IMR-90 (cell line): ENCODE measurements at regions not wholly inside any gene's neighbourhood (a gene's known extent, or its start where the extent isn't known, plus 50 kb on each side); places are given as distances from the start of the nearest gene placed in this dataset.

Experiments used
- CEBPB ChIP-seq: IDR thresholded peaks from 2 replicates; pipeline ENCODE4 v1.6.1; 2012; ENCODE audit warnings: low read depth, low read length, improper control_type of control experiment
- CTCF ChIP-seq: conservative IDR thresholded peaks from 2 replicates; pipeline ENCODE4 v1.5.1; 2012; ENCODE audit warnings: mild to moderate bottlenecking, low read depth, low read length, improper control_type of control experiment
- FOS ChIP-seq: fragments of 150-350 bp; IDR thresholded peaks from 2 replicates; pipeline ENCODE4 v1.6.1; 2016; ENCODE audit warnings: low read depth, low read length
- MAFK ChIP-seq: IDR thresholded peaks from 2 replicates; pipeline ENCODE4 v1.6.1; 2012; ENCODE audit warnings: low read depth, low read length, improper control_type of control experiment
- MXI1 ChIP-seq: IDR thresholded peaks from 2 replicates; pipeline ENCODE4 v1.6.1; 2012; ENCODE audit warnings: low read depth, mild to moderate bottlenecking, low read length, moderate library complexity, borderline replicate concordance
- NFE2L2 ChIP-seq: fragments of 150-350 bp; IDR thresholded peaks from 2 replicates; pipeline ENCODE4 v1.6.1; 2016; ENCODE audit warnings: low read depth, mild to moderate bottlenecking, low read length
- POLR2A ChIP-seq: IDR thresholded peaks from 2 replicates; pipeline ENCODE4 v1.6.1; 2012; ENCODE audit warnings: mild to moderate bottlenecking, low read depth, low read length
- RAD21 ChIP-seq: IDR thresholded peaks from 2 replicates; pipeline ENCODE4 v1.6.1; 2012; ENCODE audit warnings: low read length, improper control_type of control experiment
- RCOR1 ChIP-seq: IDR thresholded peaks from 2 replicates; pipeline ENCODE4 v1.6.1; 2012; ENCODE audit warnings: mild to moderate bottlenecking, low read length, improper control_type of control experiment; ENCODE audit not compliant: insufficient replicate concordance
- RFX5 ChIP-seq: IDR thresholded peaks from 2 replicates; pipeline ENCODE4 v1.8.0; 2012; ENCODE audit warnings: low read depth, mild to moderate bottlenecking, low read length, moderate library complexity
- SMC3 ChIP-seq: fragments of 150-350 bp; IDR thresholded peaks from 2 replicates; pipeline ENCODE4 v1.6.1; 2016; ENCODE audit warnings: low read depth, mild to moderate bottlenecking, antibody characterized with exemption, low read length, moderate library complexity

- no peak for TF ChIP-seq RFX5
- TF ChIP-seq CTCF = no peak
- TF ChIP-seq FOS = no peak
- no peak for TF ChIP-seq CEBPB
- TF ChIP-seq RCOR1 = no peak
- no peak for TF ChIP-seq POLR2A
- TF ChIP-seq SMC3 = no peak
- no peak for TF ChIP-seq RAD21
- TF ChIP-seq MXI1 = no peak
- TF ChIP-seq MAFK = no peak
- TF ChIP-seq NFE2L2 = no peak
These were observed 679.3 kb downstream of the FAT4 start for GRCh38 chr4:125994024-125994423.
